Ovary (tissue), 7 donors: ENCODE measurements at regions not wholly inside any gene's neighbourhood (a gene's known extent, or its start where the extent isn't known, plus 50 kb on each side); places are given as distances from the start of the nearest gene placed in this dataset.

Experiments used
- DNase-seq, 5 donors: peaks; one replicate each; pipeline ENCODE4 v3.0.0-alpha.2; 2019 to 2020
- H3K27ac ChIP-seq, 2 donors: fragments of 200-600 bp; one replicate each; pipeline versions ENCODE4 v1.5.1 to v1.8.0; 2019 to 2022
- H3K27me3 ChIP-seq: fragments of 200-600 bp; one replicate; pipeline ENCODE4 v1.8.0; 2022
- H3K36me3 ChIP-seq: fragments of 200-600 bp; sonication (generic); one replicate; pipeline ENCODE4 v1.5.1; 2019
- H3K4me1 ChIP-seq: one replicate; pipeline ENCODE4 v1.8.1; 2013; ENCODE audit warnings: mild to moderate bottlenecking, moderate library complexity; ENCODE audit not compliant: insufficient read depth
- H3K4me3 ChIP-seq: fragments of 200-600 bp; sonication (generic); one replicate; pipeline ENCODE4 v1.5.1; 2017
- H3K9me3 ChIP-seq, 2 donors: fragments of 200-600 bp in 1 of 2; sonication (generic) in 1 of 2; one replicate each; pipeline versions ENCODE4 v1.5.1 to v1.8.1; 2013 to 2019; ENCODE audit warnings: mild to moderate bottlenecking in 1 of 2, moderate library complexity in 1 of 2
- EP300 ChIP-seq: sonication (generic); formaldehyde crosslinking; IDR thresholded peaks from one replicate; pipeline ENCODE4 v1.6.1; 2017; ENCODE audit warnings: antibody characterized with exemption
- POLR2A ChIP-seq: fragments of 450-650 bp; IDR thresholded peaks from one replicate; pipeline ENCODE4 v1.6.1; 2017; ENCODE audit warnings: antibody characterized with exemption, mild to moderate bottlenecking, moderate library complexity
- WGBS, 3 donors: extraction: QIAGEN DNeasy Blood & Tissue Kit in 1 of 3; methylation state at CpG; one replicate each; pipeline versions ENCODE4 v1.1.5 to v1.1.7; 2013 to 2017; 5-methylcytosine and 5-hydroxymethylcytosine counted together
- intact Hi-C, 4 donors: fragments of 100-400 bp; cut with DNase I; formaldehyde crosslinking; loops; one replicate each; pipeline versions ENCODE4 v1.11.0 to v1.15.1; 2022 to 2023
- TF ChIP-seq, protein P1 (sequence below), 3 donors: fragments of 450-650 bp in 2 of 3; fragments of 200-600 bp in 1 of 3; IDR thresholded peaks; one replicate each; pipeline versions ENCODE4 v1.5.1 to v1.8.0; 2016 to 2022; ENCODE audit warnings: antibody characterized with exemption in 3 of 3, mild to moderate bottlenecking in 1 of 3
- donor health status: DM: no; HTN: no; CAD: no; lungs with moderate emphysema.
- donor health status: DM: no; HTN: no; CAD: no.
- donor health status: Bipolar disorder and iron deficiency.
- donor health status: DM: no; HTN: no; CAD: no.
- donor health status: DM: yes; HTN: yes; CAD: no.

DNA sequence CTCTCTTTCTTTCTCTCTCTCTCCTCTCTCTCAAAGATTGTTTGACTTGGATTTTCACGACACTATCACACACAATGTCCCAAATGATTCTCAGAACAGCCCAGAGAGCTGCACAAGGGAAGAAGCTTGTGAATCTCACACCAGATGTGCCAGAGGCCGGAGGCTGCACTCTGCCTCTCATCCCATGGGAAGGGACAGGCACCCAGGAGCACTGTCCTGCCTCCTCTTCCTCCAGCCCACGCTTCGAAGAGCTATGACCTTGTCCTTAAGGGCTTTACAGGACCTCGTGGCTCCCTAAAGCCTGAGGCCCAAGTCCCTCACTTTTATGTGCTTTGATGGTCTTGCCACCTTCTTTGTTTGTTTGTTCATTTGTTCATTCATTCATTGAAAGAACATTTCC lies 267.6 kb downstream of the FAM43A start:
- H3K27me3 ChIP-seq, result no peaks in the 10 kb centered on the region
- intact Hi-C loops, result no loop called here
- WGBS, 3 donors, result 83 to 89% (median 89%) methylated on average over 5 of the region's 5 CpGs
- no peak overlapping the region for H3K27ac ChIP-seq
- H3K4me3 ChIP-seq, result no peak overlapping the region
- H3K36me3 ChIP-seq, result no peaks in the 10 kb centered on the region
- no peak for DNase-seq
- no peaks in the 10 kb centered on the region for H3K9me3 ChIP-seq
- H3K4me1 ChIP-seq, result no peaks in the 10 kb centered on the region
- TF ChIP-seq POLR2A (no peak), EP300 (no peak)
- TF ChIP-seq, protein P1, sequence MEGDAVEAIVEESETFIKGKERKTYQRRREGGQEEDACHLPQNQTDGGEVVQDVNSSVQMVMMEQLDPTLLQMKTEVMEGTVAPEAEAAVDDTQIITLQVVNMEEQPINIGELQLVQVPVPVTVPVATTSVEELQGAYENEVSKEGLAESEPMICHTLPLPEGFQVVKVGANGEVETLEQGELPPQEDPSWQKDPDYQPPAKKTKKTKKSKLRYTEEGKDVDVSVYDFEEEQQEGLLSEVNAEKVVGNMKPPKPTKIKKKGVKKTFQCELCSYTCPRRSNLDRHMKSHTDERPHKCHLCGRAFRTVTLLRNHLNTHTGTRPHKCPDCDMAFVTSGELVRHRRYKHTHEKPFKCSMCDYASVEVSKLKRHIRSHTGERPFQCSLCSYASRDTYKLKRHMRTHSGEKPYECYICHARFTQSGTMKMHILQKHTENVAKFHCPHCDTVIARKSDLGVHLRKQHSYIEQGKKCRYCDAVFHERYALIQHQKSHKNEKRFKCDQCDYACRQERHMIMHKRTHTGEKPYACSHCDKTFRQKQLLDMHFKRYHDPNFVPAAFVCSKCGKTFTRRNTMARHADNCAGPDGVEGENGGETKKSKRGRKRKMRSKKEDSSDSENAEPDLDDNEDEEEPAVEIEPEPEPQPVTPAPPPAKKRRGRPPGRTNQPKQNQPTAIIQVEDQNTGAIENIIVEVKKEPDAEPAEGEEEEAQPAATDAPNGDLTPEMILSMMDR (IDR thresholded peaks at IDR 0.05), result no peak

DNA sequence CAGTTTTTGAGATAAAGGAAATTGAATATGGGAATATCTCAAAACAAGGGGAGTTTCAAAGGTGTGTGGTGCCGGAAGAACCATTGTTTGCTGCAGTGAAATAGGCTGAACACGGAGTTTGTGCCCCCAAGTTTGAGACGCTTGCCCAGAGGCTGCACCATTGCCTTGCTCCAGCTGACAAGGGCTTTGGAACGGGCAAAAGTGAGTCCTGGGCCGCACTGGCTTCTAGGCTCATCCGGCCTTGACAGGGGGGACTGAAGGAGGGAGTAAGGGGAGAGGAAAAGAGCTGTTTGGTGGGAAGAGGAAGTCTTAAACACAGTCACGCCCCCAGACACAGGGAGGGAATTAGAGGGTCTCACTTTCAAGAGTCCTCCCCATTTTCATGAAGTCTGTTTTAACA lies 269.9 kb downstream of the FAM43A start:
- intact Hi-C loops, result no loop called here
- Histone ChIP-seq H3K4me1 (no peaks in the 10 kb centered on the region), H3K27me3 (no peaks in the 10 kb centered on the region), H3K27ac (no peak overlapping the region), H3K4me3 (no peak overlapping the region), H3K36me3 (no peaks in the 10 kb centered on the region), H3K9me3 (no peaks in the 10 kb centered on the region)
- DNase-seq, result no peak
- 86 to 89% (median 89%) methylated on average over 7 of the region's 7 CpGs for WGBS, 3 donors
- TF ChIP-seq EP300 (no peak), POLR2A (no peak)
- TF ChIP-seq, protein P1 (IDR thresholded peaks at IDR 0.05), result no peak

DNA sequence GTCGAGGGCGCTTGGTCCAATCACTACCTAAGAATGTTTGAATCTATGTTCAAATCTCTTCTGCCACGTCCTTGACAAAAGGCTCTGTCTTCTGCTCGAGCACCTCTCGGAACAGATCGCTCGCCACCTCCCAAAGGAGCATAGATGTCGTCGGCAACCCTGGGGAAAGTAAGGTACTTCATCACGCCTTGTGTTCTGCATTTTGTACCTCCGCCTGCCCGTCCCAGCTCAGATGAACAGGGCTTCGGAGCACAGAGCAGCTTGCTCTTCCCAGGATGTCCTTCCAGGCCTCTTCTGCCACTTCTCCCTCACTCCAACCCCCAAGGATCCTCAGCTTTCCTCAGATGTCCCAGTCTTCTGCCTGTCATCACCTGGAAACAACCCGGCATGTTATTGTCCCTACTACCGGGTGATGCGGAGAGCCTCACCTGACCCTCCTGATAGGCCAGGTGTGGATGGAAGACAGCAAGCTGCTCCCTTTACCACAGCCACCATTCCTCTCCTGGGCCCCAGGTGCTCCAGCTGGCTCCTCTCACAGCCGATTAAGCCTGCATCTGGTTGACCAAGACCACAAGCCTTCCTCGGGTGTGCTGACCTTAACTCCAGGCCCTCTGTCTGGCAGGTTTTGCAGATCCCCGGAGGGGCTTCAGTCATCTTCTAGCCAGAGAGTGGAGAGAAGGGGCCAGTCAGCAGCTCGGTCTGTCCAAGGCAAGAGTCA lies 270.5 kb downstream of the FAM43A start:
- 83 to 89% (median 86%) methylated on average over 20 of the region's 20 CpGs for WGBS, 3 donors
- Histone ChIP-seq H3K36me3 (no peaks in the 10 kb centered on the region), H3K4me3 (no peak overlapping the region), H3K27me3 (no peaks in the 10 kb centered on the region), H3K4me1 (no peaks in the 10 kb centered on the region), H3K27ac (no peak overlapping the region), H3K9me3 (no peaks in the 10 kb centered on the region)
- intact Hi-C loops, result no loop called here
- no peak for DNase-seq
- TF ChIP-seq EP300, result no peak
- no peak for TF ChIP-seq POLR2A

DNA sequence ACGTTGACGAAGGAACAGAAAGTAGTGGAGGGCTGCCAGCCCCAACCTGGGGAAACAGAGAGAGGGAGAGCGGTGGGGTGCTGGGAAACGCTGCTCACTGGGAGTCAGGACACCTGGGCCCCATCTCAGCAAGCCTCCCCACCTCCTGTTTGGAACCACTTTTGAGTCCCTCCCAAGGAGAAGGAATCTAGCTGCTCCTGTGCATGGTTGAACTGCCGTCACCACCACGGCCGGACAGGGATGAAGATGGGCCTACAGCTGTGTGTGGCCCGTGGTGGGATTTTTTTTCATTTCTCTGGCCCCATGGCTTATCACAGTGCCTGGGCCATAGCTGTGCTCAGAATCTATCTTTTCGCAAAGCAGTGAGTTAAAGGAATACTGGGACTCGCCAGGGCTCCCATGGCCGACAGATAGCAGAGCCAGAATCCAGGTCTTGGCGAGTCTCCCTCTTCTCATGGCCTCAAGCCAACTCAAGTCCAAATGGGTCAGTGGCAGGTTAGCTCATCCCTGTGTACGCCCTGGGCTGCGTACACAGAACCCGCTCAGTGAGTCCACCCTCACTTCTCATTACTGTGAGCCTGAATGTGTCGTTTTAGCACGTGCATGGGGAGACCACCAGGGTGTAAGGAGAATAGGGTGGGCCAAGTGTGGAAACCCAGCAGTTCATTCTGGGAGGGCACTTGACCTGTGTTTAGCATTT lies 271.2 kb downstream of the FAM43A start:
- TF ChIP-seq, protein P1 (IDR thresholded peaks at IDR 0.05), result no peak
- no peak for TF ChIP-seq POLR2A
- TF ChIP-seq EP300, result no peak
- Histone ChIP-seq H3K4me3 (no peak overlapping the region), H3K36me3 (no peaks in the 10 kb centered on the region), H3K27me3 (no peaks in the 10 kb centered on the region), H3K9me3 (no peaks in the 10 kb centered on the region), H3K27ac (no peak overlapping the region), H3K4me1 (no peaks in the 10 kb centered on the region)
- intact Hi-C loops, result no loop called here
- WGBS, 3 donors, result 85 to 88% (median 85%) methylated on average over 17 of the region's 17 CpGs
- DNase-seq, result no peak

DNA sequence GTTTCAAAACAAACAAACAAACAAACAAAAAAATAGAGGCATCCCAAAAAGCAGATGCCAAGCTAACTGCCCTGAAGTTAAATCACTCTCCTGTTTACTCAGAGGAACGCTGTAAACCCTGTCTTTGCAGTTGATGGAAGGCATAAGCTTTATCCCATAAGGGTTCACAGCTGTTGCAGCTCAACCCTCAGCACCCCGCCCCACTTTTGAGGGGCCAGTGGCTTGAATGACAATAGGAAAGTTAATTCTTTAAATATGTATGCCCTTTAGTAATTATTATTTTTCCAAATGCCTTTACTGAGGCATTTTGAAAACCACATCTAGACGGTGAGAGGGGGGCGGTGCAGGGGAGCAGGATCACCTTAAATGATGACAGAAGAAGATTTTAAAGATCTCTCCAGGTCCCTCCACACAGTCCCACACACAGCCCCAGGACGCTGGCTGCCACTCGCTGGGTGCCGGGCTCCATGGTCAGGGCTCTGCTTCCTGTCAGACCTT lies 272.1 kb downstream of the FAM43A start:
- intact Hi-C loops, result no loop called here
- H3K27ac ChIP-seq, result no peak overlapping the region
- DNase-seq, result no peak
- WGBS, 3 donors, result 66 to 71% (median 70%) methylated on average over 7 of the region's 7 CpGs
- H3K27me3 ChIP-seq, result no peaks in the 10 kb centered on the region
- H3K4me1 ChIP-seq, result no peaks in the 10 kb centered on the region
- H3K36me3 ChIP-seq, result no peaks in the 10 kb centered on the region
- no peaks in the 10 kb centered on the region for H3K9me3 ChIP-seq
- TF ChIP-seq, protein P1 (IDR thresholded peaks at IDR 0.05), result no peak
- TF ChIP-seq POLR2A, result no peak
- no peak for TF ChIP-seq EP300
- no peak overlapping the region for H3K4me3 ChIP-seq
